ENCODE measurements at regions not wholly inside any gene's neighbourhood (a gene's known extent, or its start where the extent isn't known, plus 50 kb on each side); places are given as distances from the start of the nearest gene placed in this dataset.
"Not testable (repeated sequence)": the region's sequence is repeated elsewhere in the genome, so short reads cannot be mapped to it uniquely, and the experiment has no call there.

GRCh38 chr6:86193821-86194220 lies 551.1 kb upstream of the SYNCRIP start:
- no peaks in the 10 kb centered on the region for H3K36me3 ChIP-seq (ENCODE audit: control insufficient read depth in 2 of 2, insufficient read depth in 2 of 2, low read length in 1 of 2)
- H3K27ac ChIP-seq (ENCODE audit: low read depth in 2 of 2, low read length in 1 of 2) = no peak overlapping the region
- WGBS, 2 donors = 82 to 88% methylated on average over 3 of the region's 3 CpGs
- H3K9me3 ChIP-seq (ENCODE audit: control insufficient read depth in 2 of 2, insufficient read depth in 1 of 2, low read depth in 1 of 2, low read length in 1 of 2) = no peaks in the 10 kb centered on the region
- no peaks in the 10 kb centered on the region for H3K4me1 ChIP-seq (ENCODE audit: control insufficient read depth in 2 of 2, insufficient read depth in 2 of 2, low read length in 1 of 2)
- no peak overlapping the region for H3K4me3 ChIP-seq (ENCODE audit: low read depth in 1 of 2, low read length in 2 of 2)
- no peaks in the 10 kb centered on the region for H3K27me3 ChIP-seq (ENCODE audit: control insufficient read depth in 1 of 2, insufficient read depth in 2 of 2, low read length in 2 of 2)

- H3K4me3 ChIP-seq (ENCODE audit: low read depth in 1 of 2, low read length in 2 of 2) = no peak overlapping the region
- H3K27ac ChIP-seq (ENCODE audit: low read depth in 2 of 2, low read length in 1 of 2) = no peak overlapping the region
- H3K36me3 ChIP-seq (ENCODE audit: control insufficient read depth in 2 of 2, insufficient read depth in 2 of 2, low read length in 1 of 2) = no peaks in the 10 kb centered on the region
- no peaks in the 10 kb centered on the region for H3K9me3 ChIP-seq (ENCODE audit: control insufficient read depth in 2 of 2, insufficient read depth in 1 of 2, low read depth in 1 of 2, low read length in 1 of 2)
- 57 to 64% methylated on average over 3 of the region's 3 CpGs for WGBS, 2 donors
- H3K4me1 ChIP-seq (ENCODE audit: control insufficient read depth in 2 of 2, insufficient read depth in 2 of 2, low read length in 1 of 2) = no peaks in the 10 kb centered on the region
- H3K27me3 ChIP-seq (ENCODE audit: control insufficient read depth in 1 of 2, insufficient read depth in 2 of 2, low read length in 2 of 2) = no peaks in the 10 kb centered on the region
Measured at GRCh38 chr6:86192123-86192522, 549.4 kb upstream of the SYNCRIP start.

GRCh38 chr6:86175149-86175548 lies 532.5 kb upstream of the SYNCRIP start:
- H3K27me3 ChIP-seq (ENCODE audit: control insufficient read depth in 1 of 2, insufficient read depth in 2 of 2, low read length in 2 of 2); H3K4me3 ChIP-seq (ENCODE audit: low read depth in 1 of 2, low read length in 2 of 2): not testable (repeated sequence)
- WGBS, 2 donors = 49 to 54% methylated on average over 9 of the region's 9 CpGs

GRCh38 chr6:86154852-86155251 lies 512.2 kb upstream of the SYNCRIP start:
- Histone ChIP-seq H3K36me3 (ENCODE audit: control insufficient read depth in 2 of 2, insufficient read depth in 2 of 2, low read length in 1 of 2) (no peaks in the 10 kb centered on the region), H3K27ac (ENCODE audit: low read depth in 2 of 2, low read length in 1 of 2) (no peak overlapping the region), H3K4me1 (ENCODE audit: control insufficient read depth in 2 of 2, insufficient read depth in 2 of 2, low read length in 1 of 2) (no peaks in the 10 kb centered on the region), H3K27me3 (ENCODE audit: control insufficient read depth in 1 of 2, insufficient read depth in 2 of 2, low read length in 2 of 2) (no peaks in the 10 kb centered on the region), H3K9me3 (ENCODE audit: control insufficient read depth in 2 of 2, insufficient read depth in 1 of 2, low read depth in 1 of 2, low read length in 1 of 2) (no peaks in the 10 kb centered on the region), H3K4me3 (ENCODE audit: low read depth in 1 of 2, low read length in 2 of 2) (no peak overlapping the region)

More at GRCh38 chr6:86175149-86175548, 532.5 kb upstream of the SYNCRIP start:
- H3K9me3 ChIP-seq (ENCODE audit: control insufficient read depth in 2 of 2, insufficient read depth in 1 of 2, low read depth in 1 of 2, low read length in 1 of 2); H3K36me3 ChIP-seq (ENCODE audit: control insufficient read depth in 2 of 2, insufficient read depth in 2 of 2, low read length in 1 of 2); H3K27ac ChIP-seq (ENCODE audit: low read depth in 2 of 2, low read length in 1 of 2); H3K4me1 ChIP-seq (ENCODE audit: control insufficient read depth in 2 of 2, insufficient read depth in 2 of 2, low read length in 1 of 2): not testable (repeated sequence)

- Histone ChIP-seq H3K27ac (ENCODE audit: low read depth in 2 of 2, low read length in 1 of 2) (no peak overlapping the region), H3K4me3 (ENCODE audit: low read depth in 1 of 2, low read length in 2 of 2) (no peak overlapping the region), H3K4me1 (ENCODE audit: control insufficient read depth in 2 of 2, insufficient read depth in 2 of 2, low read length in 1 of 2) (no peaks in the 10 kb centered on the region), H3K27me3 (ENCODE audit: control insufficient read depth in 1 of 2, insufficient read depth in 2 of 2, low read length in 2 of 2) (no peaks in the 10 kb centered on the region), H3K9me3 (ENCODE audit: control insufficient read depth in 2 of 2, insufficient read depth in 1 of 2, low read depth in 1 of 2, low read length in 1 of 2) (no peaks in the 10 kb centered on the region), H3K36me3 (ENCODE audit: control insufficient read depth in 2 of 2, insufficient read depth in 2 of 2, low read length in 1 of 2) (no peaks in the 10 kb centered on the region)
- 53 to 66% methylated on average over 3 of the region's 3 CpGs for WGBS, 2 donors
Measured at GRCh38 chr6:86153521-86153920, 510.8 kb upstream of the SYNCRIP start.

- Histone ChIP-seq H3K4me1 (ENCODE audit: control insufficient read depth in 2 of 2, insufficient read depth in 2 of 2, low read length in 1 of 2) (no peaks in the 10 kb centered on the region), H3K36me3 (ENCODE audit: control insufficient read depth in 2 of 2, insufficient read depth in 2 of 2, low read length in 1 of 2) (no peaks in the 10 kb centered on the region), H3K9me3 (ENCODE audit: control insufficient read depth in 2 of 2, insufficient read depth in 1 of 2, low read depth in 1 of 2, low read length in 1 of 2) (no peaks in the 10 kb centered on the region), H3K27ac (ENCODE audit: low read depth in 2 of 2, low read length in 1 of 2) (no peak overlapping the region), H3K4me3 (ENCODE audit: low read depth in 1 of 2, low read length in 2 of 2) (no peak overlapping the region), H3K27me3 (ENCODE audit: control insufficient read depth in 1 of 2, insufficient read depth in 2 of 2, low read length in 2 of 2) (no peaks in the 10 kb centered on the region)
- WGBS, 2 donors = 57 to 64% methylated on average over 4 of the region's 4 CpGs
Measured at GRCh38 chr6:86152546-86152945, 509.9 kb upstream of the SYNCRIP start.

GRCh38 chr6:86148586-86148985 lies 505.9 kb upstream of the SYNCRIP start:
- Histone ChIP-seq H3K9me3 (ENCODE audit: control insufficient read depth in 2 of 2, insufficient read depth in 1 of 2, low read depth in 1 of 2, low read length in 1 of 2) (no peaks in the 10 kb centered on the region), H3K4me3 (ENCODE audit: low read depth in 1 of 2, low read length in 2 of 2) (no peak overlapping the region), H3K4me1 (ENCODE audit: control insufficient read depth in 2 of 2, insufficient read depth in 2 of 2, low read length in 1 of 2) (no peaks in the 10 kb centered on the region), H3K27me3 (ENCODE audit: control insufficient read depth in 1 of 2, insufficient read depth in 2 of 2, low read length in 2 of 2) (no peaks in the 10 kb centered on the region), H3K36me3 (ENCODE audit: control insufficient read depth in 2 of 2, insufficient read depth in 2 of 2, low read length in 1 of 2) (no peaks in the 10 kb centered on the region), H3K27ac (ENCODE audit: low read depth in 2 of 2, low read length in 1 of 2) (no peak overlapping the region)
- WGBS, 2 donors = 75 to 84% methylated on average over 7 of the region's 7 CpGs

GRCh38 chr6:86147859-86148258 lies 505.2 kb upstream of the SYNCRIP start:
- Histone ChIP-seq H3K27me3 (ENCODE audit: control insufficient read depth in 1 of 2, insufficient read depth in 2 of 2, low read length in 2 of 2) (no peaks in the 10 kb centered on the region), H3K36me3 (ENCODE audit: control insufficient read depth in 2 of 2, insufficient read depth in 2 of 2, low read length in 1 of 2) (no peaks in the 10 kb centered on the region), H3K27ac (ENCODE audit: low read depth in 2 of 2, low read length in 1 of 2) (no peak overlapping the region), H3K4me1 (ENCODE audit: control insufficient read depth in 2 of 2, insufficient read depth in 2 of 2, low read length in 1 of 2) (no peaks in the 10 kb centered on the region), H3K4me3 (ENCODE audit: low read depth in 1 of 2, low read length in 2 of 2) (no peak overlapping the region), H3K9me3 (ENCODE audit: control insufficient read depth in 2 of 2, insufficient read depth in 1 of 2, low read depth in 1 of 2, low read length in 1 of 2) (no peaks in the 10 kb centered on the region)
- WGBS, 2 donors = 81 to 83% methylated on average over 5 of the region's 5 CpGs

GRCh38 chr6:86147311-86147710 lies 504.6 kb upstream of the SYNCRIP start:
- Histone ChIP-seq H3K36me3 (ENCODE audit: control insufficient read depth in 2 of 2, insufficient read depth in 2 of 2, low read length in 1 of 2) (no peaks in the 10 kb centered on the region), H3K27me3 (ENCODE audit: control insufficient read depth in 1 of 2, insufficient read depth in 2 of 2, low read length in 2 of 2) (no peaks in the 10 kb centered on the region), H3K27ac (ENCODE audit: low read depth in 2 of 2, low read length in 1 of 2) (no peak overlapping the region), H3K9me3 (ENCODE audit: control insufficient read depth in 2 of 2, insufficient read depth in 1 of 2, low read depth in 1 of 2, low read length in 1 of 2) (no peaks in the 10 kb centered on the region), H3K4me3 (ENCODE audit: low read depth in 1 of 2, low read length in 2 of 2) (no peak overlapping the region), H3K4me1 (ENCODE audit: control insufficient read depth in 2 of 2, insufficient read depth in 2 of 2, low read length in 1 of 2) (no peaks in the 10 kb centered on the region)
- 92% methylated on average over 3 of the region's 3 CpGs for WGBS, 2 donors

GRCh38 chr6:86146751-86147150 lies 504.1 kb upstream of the SYNCRIP start:
- H3K27me3 ChIP-seq (ENCODE audit: control insufficient read depth in 1 of 2, insufficient read depth in 2 of 2, low read length in 2 of 2); H3K4me1 ChIP-seq (ENCODE audit: control insufficient read depth in 2 of 2, insufficient read depth in 2 of 2, low read length in 1 of 2); H3K27ac ChIP-seq (ENCODE audit: low read depth in 2 of 2, low read length in 1 of 2); H3K4me3 ChIP-seq (ENCODE audit: low read depth in 1 of 2, low read length in 2 of 2); H3K36me3 ChIP-seq (ENCODE audit: control insufficient read depth in 2 of 2, insufficient read depth in 2 of 2, low read length in 1 of 2); H3K9me3 ChIP-seq (ENCODE audit: control insufficient read depth in 2 of 2, insufficient read depth in 1 of 2, low read depth in 1 of 2, low read length in 1 of 2): not testable (repeated sequence)
- 34 to 44% methylated on average over 3 of the region's 3 CpGs for WGBS, 2 donors

Measured in esophagus (tissue), 2 donors.